Ovary (tissue), 7 donors: ENCODE measurements at regions not wholly inside any gene's neighbourhood (a gene's known extent, or its start where the extent isn't known, plus 50 kb on each side); places are given as distances from the start of the nearest gene placed in this dataset.

ENCODE experiments used
- DNase-seq, 5 donors: peaks; one replicate each; pipeline ENCODE4 v3.0.0-alpha.2; 2019 to 2020
- H3K27ac ChIP-seq, 2 donors: fragments of 200-600 bp; one replicate each; pipeline versions ENCODE4 v1.5.1 to v1.8.0; 2019 to 2022
- H3K27me3 ChIP-seq: fragments of 200-600 bp; one replicate; pipeline ENCODE4 v1.8.0; 2022
- H3K36me3 ChIP-seq: fragments of 200-600 bp; sonication (generic); one replicate; pipeline ENCODE4 v1.5.1; 2019
- H3K4me1 ChIP-seq: one replicate; pipeline ENCODE4 v1.8.1; 2013; ENCODE audit warnings: mild to moderate bottlenecking, moderate library complexity; ENCODE audit not compliant: insufficient read depth
- H3K4me3 ChIP-seq: fragments of 200-600 bp; sonication (generic); one replicate; pipeline ENCODE4 v1.5.1; 2017
- H3K9me3 ChIP-seq, 2 donors: fragments of 200-600 bp in 1 of 2; sonication (generic) in 1 of 2; one replicate each; pipeline versions ENCODE4 v1.5.1 to v1.8.1; 2013 to 2019; ENCODE audit warnings: mild to moderate bottlenecking in 1 of 2, moderate library complexity in 1 of 2
- CTCF ChIP-seq, 3 donors: fragments of 450-650 bp in 2 of 3; fragments of 200-600 bp in 1 of 3; IDR thresholded peaks; one replicate each; pipeline versions ENCODE4 v1.5.1 to v1.8.0; 2016 to 2022; ENCODE audit warnings: antibody characterized with exemption in 3 of 3, mild to moderate bottlenecking in 1 of 3
- EP300 ChIP-seq: sonication (generic); formaldehyde crosslinking; IDR thresholded peaks from one replicate; pipeline ENCODE4 v1.6.1; 2017; ENCODE audit warnings: antibody characterized with exemption
- POLR2A ChIP-seq: fragments of 450-650 bp; IDR thresholded peaks from one replicate; pipeline ENCODE4 v1.6.1; 2017; ENCODE audit warnings: antibody characterized with exemption, mild to moderate bottlenecking, moderate library complexity
- WGBS, 3 donors: extraction: QIAGEN DNeasy Blood & Tissue Kit in 1 of 3; methylation state at CpG; one replicate each; pipeline versions ENCODE4 v1.1.5 to v1.1.7; 2013 to 2017; 5-methylcytosine and 5-hydroxymethylcytosine counted together
- intact Hi-C, 4 donors: fragments of 100-400 bp; cut with DNase I; formaldehyde crosslinking; loops; one replicate each; pipeline versions ENCODE4 v1.11.0 to v1.15.1; 2022 to 2023
- donor health status: DM: no; HTN: no; CAD: no; lungs with moderate emphysema.
- donor health status: DM: no; HTN: no; CAD: no.
- donor health status: Bipolar disorder and iron deficiency.
- donor health status: DM: no; HTN: no; CAD: no.
- donor health status: DM: yes; HTN: yes; CAD: no.

- no peaks in the 10 kb centered on the region for H3K9me3 ChIP-seq
- H3K4me3 ChIP-seq: no peak overlapping the region
- 16 to 42% (median 27%) methylated on average over 2 of the region's 2 CpGs for whole genome bisulfite sequencing, 3 donors
- intact Hi-C loops: no loop called here
- no peak for TF ChIP-seq POLR2A
- no peak for TF ChIP-seq CTCF (IDR thresholded peaks at IDR 0.05)
- no peak for TF ChIP-seq EP300
- no peaks in the 10 kb centered on the region for H3K27me3 ChIP-seq
- no peak for DNase-seq
- H3K36me3 ChIP-seq: no peaks in the 10 kb centered on the region
- no peak overlapping the region for H3K27ac ChIP-seq
- no peaks in the 10 kb centered on the region for H3K4me1 ChIP-seq
These were observed 52.9 kb upstream of the PROKR2 start for GRCh38 chr20:5369629-5370028.
